PFSK-1 (cell line): ENCODE measurements at regions not wholly inside any gene's neighbourhood (a gene's known extent, or its start where the extent isn't known, plus 50 kb on each side); places are given as distances from the start of the nearest gene placed in this dataset.

Source experiments
- FOXP2 ChIP-seq: optimal IDR thresholded peaks from 2 replicates; pipeline ENCODE3; 2011; ENCODE audit warnings: borderline replicate concordance, control low read depth, inconsistent platforms; ENCODE audit not compliant: insufficient read depth; ENCODE audit errors: extremely low read length, extremely low read depth
- POLR2AphosphoS5 ChIP-seq: IDR thresholded peaks from 2 replicates; pipeline ENCODE4 v1.6.1; 2012; ENCODE audit warnings: low read depth, mild to moderate bottlenecking, control low read depth, low read length, moderate library complexity
- SIN3A ChIP-seq: IDR thresholded peaks from 2 replicates; pipeline ENCODE4 v1.6.1; 2012; ENCODE audit warnings: mild to moderate bottlenecking, low read length, moderate library complexity, borderline replicate concordance; ENCODE audit not compliant: insufficient read depth
- TAF1 ChIP-seq: IDR thresholded peaks from 2 replicates; pipeline ENCODE4 v1.6.1; 2012; ENCODE audit warnings: low read length, control low read depth, borderline replicate concordance; ENCODE audit not compliant: insufficient read depth
- TF ChIP-seq, protein P1 (sequence below), 2 experiments: IDR thresholded peaks; 2 replicates each; pipeline versions ENCODE4 v1.6.1 to v1.8.0; 2011 to 2012; ENCODE audit warnings: low read depth in 2 of 2, low read length in 2 of 2, control low read depth in 1 of 2, inconsistent platforms in 1 of 2, mild to moderate bottlenecking in 1 of 2, moderate library complexity in 1 of 2; ENCODE audit not compliant: insufficient read depth in 1 of 2

- TF ChIP-seq TAF1 = no peak
- TF ChIP-seq POLR2AphosphoS5 = no peak
- TF ChIP-seq, protein P1, sequence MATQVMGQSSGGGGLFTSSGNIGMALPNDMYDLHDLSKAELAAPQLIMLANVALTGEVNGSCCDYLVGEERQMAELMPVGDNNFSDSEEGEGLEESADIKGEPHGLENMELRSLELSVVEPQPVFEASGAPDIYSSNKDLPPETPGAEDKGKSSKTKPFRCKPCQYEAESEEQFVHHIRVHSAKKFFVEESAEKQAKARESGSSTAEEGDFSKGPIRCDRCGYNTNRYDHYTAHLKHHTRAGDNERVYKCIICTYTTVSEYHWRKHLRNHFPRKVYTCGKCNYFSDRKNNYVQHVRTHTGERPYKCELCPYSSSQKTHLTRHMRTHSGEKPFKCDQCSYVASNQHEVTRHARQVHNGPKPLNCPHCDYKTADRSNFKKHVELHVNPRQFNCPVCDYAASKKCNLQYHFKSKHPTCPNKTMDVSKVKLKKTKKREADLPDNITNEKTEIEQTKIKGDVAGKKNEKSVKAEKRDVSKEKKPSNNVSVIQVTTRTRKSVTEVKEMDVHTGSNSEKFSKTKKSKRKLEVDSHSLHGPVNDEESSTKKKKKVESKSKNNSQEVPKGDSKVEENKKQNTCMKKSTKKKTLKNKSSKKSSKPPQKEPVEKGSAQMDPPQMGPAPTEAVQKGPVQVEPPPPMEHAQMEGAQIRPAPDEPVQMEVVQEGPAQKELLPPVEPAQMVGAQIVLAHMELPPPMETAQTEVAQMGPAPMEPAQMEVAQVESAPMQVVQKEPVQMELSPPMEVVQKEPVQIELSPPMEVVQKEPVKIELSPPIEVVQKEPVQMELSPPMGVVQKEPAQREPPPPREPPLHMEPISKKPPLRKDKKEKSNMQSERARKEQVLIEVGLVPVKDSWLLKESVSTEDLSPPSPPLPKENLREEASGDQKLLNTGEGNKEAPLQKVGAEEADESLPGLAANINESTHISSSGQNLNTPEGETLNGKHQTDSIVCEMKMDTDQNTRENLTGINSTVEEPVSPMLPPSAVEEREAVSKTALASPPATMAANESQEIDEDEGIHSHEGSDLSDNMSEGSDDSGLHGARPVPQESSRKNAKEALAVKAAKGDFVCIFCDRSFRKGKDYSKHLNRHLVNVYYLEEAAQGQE (IDR thresholded peaks at IDR 0.05; ENCODE audit: insufficient read depth in 1 of 2, low read depth in 2 of 2, low read length in 2 of 2) = no peak
- TF ChIP-seq SIN3A = no peak
- no peak for TF ChIP-seq FOXP2
Observed at GRCh38 chr11:70605468-70605815, 207.1 kb downstream of the CTTN start.
